ENCODE measurements at regions not wholly inside any gene's neighbourhood (a gene's known extent, or its start where the extent isn't known, plus 50 kb on each side); places are given as distances from the start of the nearest gene placed in this dataset.

DNA sequence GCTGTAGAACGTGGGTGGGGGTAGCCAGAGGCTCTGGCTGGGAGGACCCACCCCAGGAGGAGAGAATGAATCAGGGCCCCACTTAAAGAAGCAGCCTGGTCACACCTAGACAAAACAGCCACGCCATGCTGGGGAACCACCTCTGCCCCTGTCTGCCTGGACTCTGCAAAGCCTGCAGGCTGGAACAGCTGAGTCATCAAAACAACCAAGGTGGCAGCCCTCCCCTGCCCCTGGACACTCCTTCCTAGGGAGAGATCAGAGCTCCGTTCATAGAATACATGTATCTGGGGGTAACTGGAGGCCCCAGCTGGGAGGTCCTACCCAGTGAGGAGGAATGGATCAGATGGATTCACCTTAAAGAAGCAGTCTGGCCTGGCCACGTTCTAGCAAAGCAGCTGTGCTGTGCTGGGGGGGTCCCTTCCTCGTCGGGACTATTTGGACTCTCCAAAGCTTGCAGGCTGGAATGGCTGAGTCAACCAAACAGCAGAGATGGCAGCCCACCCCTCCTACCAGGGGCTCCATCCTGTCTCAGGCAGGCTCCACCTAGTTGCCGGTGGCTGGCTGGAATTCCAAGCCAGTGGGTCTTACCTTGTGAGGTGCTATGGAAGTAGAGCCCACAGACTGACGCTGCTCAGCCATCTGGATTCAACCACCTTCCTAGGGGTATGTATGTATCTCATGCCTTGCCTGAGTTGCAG is 50.5 kb upstream of the NT5C1B start:
- no peak for DNase-seq
